ENCODE measurements at regions not wholly inside any gene's neighbourhood (a gene's known extent, or its start where the extent isn't known, plus 50 kb on each side); places are given as distances from the start of the nearest gene placed in this dataset.

GRCh38 chr7:1311406-1312135 lies 78.9 kb downstream of the UNCX start:
- Mint-ChIP-seq H3K36me3 (ENCODE audit: low read depth, unreplicated experiment) (no peaks in the 10 kb centered on the region), H3K9me3 (ENCODE audit: unreplicated experiment) (peaks cover 4% of the 10 kb centered on the region), H3K27ac (ENCODE audit: unreplicated experiment) (no peak overlapping the region), H3K27me3 (ENCODE audit: unreplicated experiment) (no peaks in the 10 kb centered on the region), H3K4me1 (ENCODE audit: unreplicated experiment) (no peaks in the 10 kb centered on the region), H3K4me3 (ENCODE audit: unreplicated experiment) (no peak overlapping the region)
- no peak for TF ChIP-seq CTCF (IDR thresholded peaks at IDR 0.05; ENCODE audit: unreplicated experiment)
- DNase-seq (ENCODE audit: low spot score), result no peak

GRCh38 chr7:1312136-1313070 lies 79.7 kb downstream of the UNCX start:
- DNase-seq (ENCODE audit: low spot score), result no peak
- no peak overlapping the region for H3K4me3 Mint-ChIP-seq (ENCODE audit: unreplicated experiment)
- H3K27me3 Mint-ChIP-seq (ENCODE audit: unreplicated experiment), result no peaks in the 10 kb centered on the region
- H3K36me3 Mint-ChIP-seq (ENCODE audit: low read depth, unreplicated experiment), result no peaks in the 10 kb centered on the region
- peaks cover 4% of the 10 kb centered on the region for H3K9me3 Mint-ChIP-seq (ENCODE audit: unreplicated experiment)
- H3K27ac Mint-ChIP-seq (ENCODE audit: unreplicated experiment), result no peak overlapping the region
- no peak for TF ChIP-seq CTCF (IDR thresholded peaks at IDR 0.05; ENCODE audit: unreplicated experiment)
- no peaks in the 10 kb centered on the region for H3K4me1 Mint-ChIP-seq (ENCODE audit: unreplicated experiment)

GRCh38 chr7:1313613-1314012 lies 80.9 kb downstream of the UNCX start:
- Mint-ChIP-seq H3K9me3 (ENCODE audit: unreplicated experiment) (no peaks in the 10 kb centered on the region), H3K4me3 (ENCODE audit: unreplicated experiment) (no peak overlapping the region), H3K27me3 (ENCODE audit: unreplicated experiment) (peaks cover 1% of the 10 kb centered on the region), H3K27ac (ENCODE audit: unreplicated experiment) (no peak overlapping the region), H3K36me3 (ENCODE audit: low read depth, unreplicated experiment) (no peaks in the 10 kb centered on the region), H3K4me1 (ENCODE audit: unreplicated experiment) (no peaks in the 10 kb centered on the region)
- TF ChIP-seq CTCF (IDR thresholded peaks at IDR 0.05; ENCODE audit: unreplicated experiment), result no peak
- DNase-seq (ENCODE audit: low spot score), result no peak

- Mint-ChIP-seq H3K4me3 (ENCODE audit: unreplicated experiment) (no peak overlapping the region), H3K36me3 (ENCODE audit: low read depth, unreplicated experiment) (no peaks in the 10 kb centered on the region), H3K27me3 (ENCODE audit: unreplicated experiment) (peaks cover 4% of the 10 kb centered on the region), H3K27ac (ENCODE audit: unreplicated experiment) (no peak overlapping the region), H3K4me1 (ENCODE audit: unreplicated experiment) (no peaks in the 10 kb centered on the region), H3K9me3 (ENCODE audit: unreplicated experiment) (no peaks in the 10 kb centered on the region)
- no peak for TF ChIP-seq CTCF (IDR thresholded peaks at IDR 0.05; ENCODE audit: unreplicated experiment)
- no peak for DNase-seq (ENCODE audit: low spot score)
These were observed 81.6 kb downstream of the UNCX start for GRCh38 chr7:1314021-1314907.

Data from endothelial cell (in vitro differentiated cells).